WTC11 (cell line): ENCODE measurements at regions not wholly inside any gene's neighbourhood (a gene's known extent, or its start where the extent isn't known, plus 50 kb on each side); places are given as distances from the start of the nearest gene placed in this dataset.

Experiments used
- CTCF ChIP-seq: fragments of 200-600 bp; IDR thresholded peaks from 2 replicates; pipeline ENCODE4 v1.8.0; 2022; ENCODE audit warnings: antibody characterized with exemption
- NR3C1 ChIP-seq: sonication (generic); formaldehyde crosslinking; conservative IDR thresholded peaks from 2 replicates; pipeline ENCODE4 v1.8.1; 2023; ENCODE audit warnings: low read depth, mild to moderate bottlenecking, missing genetic modification reagents
- USF2 ChIP-seq: sonication (generic); formaldehyde crosslinking; IDR thresholded peaks from 2 replicates; pipeline ENCODE4 v1.8.1; 2023; ENCODE audit warnings: mild to moderate bottlenecking, missing genetic modification reagents, moderate library complexity
- ZBTB43 ChIP-seq: sonication (generic); formaldehyde crosslinking; IDR thresholded peaks from 2 replicates; pipeline ENCODE4 v1.8.1; 2023; ENCODE audit warnings: mild to moderate bottlenecking, missing genetic modification reagents
- ZNF425 ChIP-seq: fragments of 250-450 bp; sonication (Bioruptor Pico); conservative IDR thresholded peaks from 2 replicates; pipeline ENCODE4 v1.9.0; 2021; ENCODE audit warnings: mild to moderate bottlenecking
- ZNF671 ChIP-seq: fragments of 250-450 bp; sonication (Bioruptor Pico); IDR thresholded peaks from 2 replicates; pipeline ENCODE4 v1.8.0; 2021; ENCODE audit warnings: mild to moderate bottlenecking

- TF ChIP-seq ZNF671 (CRISPR knock-in tag) (no peak), CTCF (no peak), USF2 (CRISPR knock-in tag) (no peak), ZBTB43 (CRISPR knock-in tag) (no peak), ZNF425 (CRISPR knock-in tag) (no peak), NR3C1 (CRISPR knock-in tag) (no peak)
These were observed 109.8 kb upstream of the PTPRK start for GRCh38 chr6:128630213-128630612.
